ENCODE measurements at regions not wholly inside any gene's neighbourhood (a gene's known extent, or its start where the extent isn't known, plus 50 kb on each side); places are given as distances from the start of the nearest gene placed in this dataset.

GRCh38 chr1:201755200-201755599 lies 73.8 kb upstream of the IPO9 start:
- POLR2A ChIA-PET: interaction anchor here (0.7 kb wide), 1 partner anchor 28 kb away, joined by 6 read pairs; no protein-coding TSS in a partner anchor
- CTCF ChIA-PET: no interaction called here

GRCh38 chr1:201756406-201756805 lies 72.6 kb upstream of the IPO9 start:
- no peak overlapping the region for H2AFZ ChIP-seq (ENCODE audit: control insufficient read depth, low read depth, low read length)
- H3K4me3 ChIP-seq: no peak overlapping the region
- SMC1A ChIA-PET (ENCODE audit: uncharacterized antibody, unreplicated experiment): interaction anchor here (1.2 kb wide), 1 partner anchor 35 kb away, joined by 3 read pairs; no protein-coding TSS in a partner anchor
- no peaks in the 10 kb centered on the region for H4K20me1 ChIP-seq (ENCODE audit: control insufficient read depth, insufficient read depth)
- RAD21 ChIA-PET (ENCODE audit: unreplicated experiment): no interaction called here
- CTCF ChIA-PET: no interaction called here
- H3K79me2 ChIP-seq (ENCODE audit: control insufficient read depth, insufficient read depth, low read length): no peaks in the 10 kb centered on the region
- POLR2A ChIA-PET: no interaction called here
- no peak overlapping the region for H3K4me2 ChIP-seq (ENCODE audit: control insufficient read depth, insufficient read depth)
- H3K36me3 ChIP-seq (ENCODE audit: control insufficient read depth in 2 of 2, insufficient read depth in 2 of 2, low read length in 1 of 2): no peaks in the 10 kb centered on the region
- H3K27ac ChIP-seq (ENCODE audit: control insufficient read depth, insufficient read depth): no peak overlapping the region
- no peak overlapping the region for H3K9ac ChIP-seq (ENCODE audit: control insufficient read depth, insufficient read depth, low read length)
- ATAC-seq (no peak), DNase-seq (ENCODE audit: low read depth, low spot score) (no peak), FAIRE-seq (no peak)
- in situ Hi-C loops (cut with MboI): no loop called here
- 0 out of 2 replicates have a peak, but pooled peaks cover 14% of the 10 kb centered on the region for H3K4me1 ChIP-seq (ENCODE audit: control insufficient read depth, insufficient read depth, low read length)
- H3K27me3 ChIP-seq (replicated peaks in 1 of 2; ENCODE audit: control insufficient read depth in 2 of 2, insufficient read depth in 2 of 2, low read length in 1 of 2): peaks cover 0 to 3% of the 10 kb centered on the region in 2 experiments; a peak in 1 of 4 replicates
- intact Hi-C loops (cut with micrococcal nuclease; ENCODE audit: unreplicated experiment): no loop called here
- BruUV-seq (replicated peaks): no TSS peak
- H3K9me3 ChIP-seq (replicated peaks; ENCODE audit: control insufficient read depth, insufficient read depth, low read length): no peaks in the 10 kb centered on the region
- no peak for TF ChIP-seq CHD1 (IDR thresholded peaks at IDR 0.05; ENCODE audit: low read depth, low read length)
- TF ChIP-seq NKRF (conservative IDR thresholded peaks at IDR 0.05): no peak
- TF ChIP-seq SPI1 (IDR thresholded peaks at IDR 0.05; ENCODE audit: borderline replicate concordance, insufficient read depth, low read depth, low read length): no peak
- TF ChIP-seq TBL1XR1 (IDR thresholded peaks at IDR 0.05; ENCODE audit: low read depth, low read length): no peak
- no peak for TF ChIP-seq MTA2 (IDR thresholded peaks at IDR 0.05; ENCODE audit: low read depth)
- no peak for TF ChIP-seq BMI1 (IDR thresholded peaks at IDR 0.05; ENCODE audit: borderline replicate concordance)
- no peak for TF ChIP-seq SP1 (IDR thresholded peaks at IDR 0.05; ENCODE audit: low read depth, low read length)
- no peak for TF ChIP-seq ZBTB4 (CRISPR knock-in tag; IDR thresholded peaks at IDR 0.05)
- no peak for TF ChIP-seq HDAC2 (IDR thresholded peaks at IDR 0.05)
- no peak for TF ChIP-seq NBN (IDR thresholded peaks at IDR 0.05)
- no peak for TF ChIP-seq BCL11A (IDR thresholded peaks at IDR 0.05; ENCODE audit: low read depth, low read length)
- TF ChIP-seq EZH2 (IDR thresholded peaks at IDR 0.05; ENCODE audit: borderline replicate concordance, control insufficient read depth, low read depth, low read length): no peak
- no peak for TF ChIP-seq NRF1 (conservative IDR thresholded peaks at IDR 0.05; ENCODE audit: low read depth, low read length)
- TF ChIP-seq RBBP5 (conservative IDR thresholded peaks at IDR 0.05): no peak

More at GRCh38 chr1:201755200-201755599, 73.8 kb upstream of the IPO9 start:
- ATAC-seq (no peak), FAIRE-seq (no peak), DNase-seq (ENCODE audit: low read depth, low spot score) (no peak)
- intact Hi-C loops (cut with micrococcal nuclease; ENCODE audit: unreplicated experiment) (no loop called here), in situ Hi-C loops (cut with MboI) (no loop called here)
- Histone ChIP-seq H3K27me3 (replicated peaks in 1 of 2; ENCODE audit: control insufficient read depth in 2 of 2, insufficient read depth in 2 of 2, low read length in 1 of 2) (peaks cover 0 to 3% of the 10 kb centered on the region in 2 experiments; a peak in 1 of 4 replicates), H3K4me3 (no peak overlapping the region), H3K4me1 (ENCODE audit: control insufficient read depth, insufficient read depth, low read length) (0 out of 2 replicates have a peak, but pooled peaks cover 14% of the 10 kb centered on the region), H3K27ac (ENCODE audit: control insufficient read depth, insufficient read depth) (no peak overlapping the region), H3K4me2 (ENCODE audit: control insufficient read depth, insufficient read depth) (no peak overlapping the region), H3K36me3 (ENCODE audit: control insufficient read depth in 2 of 2, insufficient read depth in 2 of 2, low read length in 1 of 2) (no peaks in the 10 kb centered on the region), H4K20me1 (ENCODE audit: control insufficient read depth, insufficient read depth) (no peaks in the 10 kb centered on the region), H3K9me3 (replicated peaks; ENCODE audit: control insufficient read depth, insufficient read depth, low read length) (no peaks in the 10 kb centered on the region), H3K9ac (ENCODE audit: control insufficient read depth, insufficient read depth, low read length) (no peak overlapping the region), H3K79me2 (ENCODE audit: control insufficient read depth, insufficient read depth, low read length) (no peaks in the 10 kb centered on the region), H2AFZ (ENCODE audit: control insufficient read depth, low read depth, low read length) (no peak overlapping the region)
- no TSS peak for BruUV-seq (replicated peaks)
- ChIA-PET SMC1A (ENCODE audit: uncharacterized antibody, unreplicated experiment) (no interaction called here), RAD21 (ENCODE audit: unreplicated experiment) (interaction anchor here (0.7 kb wide), 1 partner anchor 35 kb away, joined by 4 read pairs; no protein-coding TSS in a partner anchor)
- no peak for TF ChIP-seq SMARCA5 (IDR thresholded peaks at IDR 0.05)
- TF ChIP-seq SRF (IDR thresholded peaks at IDR 0.05; ENCODE audit: low read depth in 2 of 2, low read length in 2 of 2): no peak
- no peak for TF ChIP-seq SMC3 (IDR thresholded peaks at IDR 0.05; ENCODE audit: borderline replicate concordance, low read length)

Measured in GM12878 (cell line).